Activated CD8-positive, alpha-beta memory T cell treated with anti-CD3 and anti-CD28 coated beads, Interleukin-2, amount 50 U/mL, for 48 hours (primary cell): ENCODE measurements at regions not wholly inside any gene's neighbourhood (a gene's known extent, or its start where the extent isn't known, plus 50 kb on each side); places are given as distances from the start of the nearest gene placed in this dataset.
"Not testable (repeated sequence)": the region's sequence is repeated elsewhere in the genome, so short reads cannot be mapped to it uniquely, and the experiment has no call there.

Experiments
- DNase-seq: peaks from one replicate; pipeline ENCODE4 v3.0.0-alpha.2; 2020

DNA sequence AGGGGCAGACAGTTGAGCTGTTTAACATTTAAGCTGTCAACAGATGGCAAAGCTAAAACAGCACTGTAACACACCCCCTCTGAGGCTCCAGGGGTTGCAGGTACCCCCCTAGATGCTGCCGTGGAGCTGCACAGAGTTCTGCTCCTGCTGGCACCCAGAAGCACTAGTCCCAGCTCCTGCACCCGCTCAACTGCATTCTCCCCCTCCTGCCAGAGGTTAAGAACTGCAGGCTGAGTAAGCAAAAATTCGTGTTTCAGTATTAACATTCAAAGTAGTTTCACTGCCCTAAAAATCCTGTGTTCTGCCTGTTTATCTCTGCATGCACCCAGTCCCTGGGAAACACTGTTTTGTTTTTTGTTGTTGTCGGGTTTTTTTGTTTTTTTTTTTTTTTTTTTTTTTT, 790.8 kb upstream of the KCND2 start:
- no peak for DNase-seq

DNA sequence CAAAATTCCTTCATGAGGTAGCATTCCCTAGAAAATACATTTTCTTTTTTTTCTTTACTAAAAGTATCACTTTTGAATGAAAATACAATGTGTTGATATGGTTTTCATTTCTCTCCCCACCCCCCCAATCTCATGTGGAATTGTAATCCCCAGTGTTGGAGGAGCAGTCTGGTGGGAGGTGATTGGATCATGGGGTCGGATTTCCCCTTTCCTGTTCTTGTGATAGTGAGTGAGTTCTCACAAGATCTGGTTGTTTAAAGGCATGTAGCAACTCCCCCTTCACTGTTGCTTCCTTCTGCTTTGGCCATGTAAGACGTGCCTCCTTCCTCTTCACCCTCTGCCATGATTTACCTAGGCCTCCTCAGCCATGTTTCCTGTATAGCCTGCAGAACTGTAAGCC, 790.3 kb upstream of the KCND2 start:
- no peak for DNase-seq

DNA sequence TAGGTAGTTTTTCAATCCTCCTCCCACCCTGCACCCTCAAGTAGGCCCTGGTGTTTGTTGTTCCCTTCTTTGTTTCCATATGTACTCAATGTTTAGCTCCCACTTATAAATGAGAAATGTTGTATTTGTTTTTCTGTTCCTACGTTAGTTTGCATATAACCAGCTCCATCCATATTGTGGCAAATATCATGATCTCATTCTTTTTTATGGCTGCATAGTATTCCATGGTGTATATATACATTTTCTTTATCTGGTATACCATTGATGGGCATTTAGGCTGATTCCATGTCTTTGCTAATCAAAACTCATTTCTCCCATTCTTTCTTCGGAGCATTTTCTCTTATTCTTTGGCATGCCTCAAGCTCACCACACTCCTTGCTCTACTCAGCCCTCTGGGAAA, 789.6 kb upstream of the KCND2 start:
- DNase-seq, result no peak

DNA sequence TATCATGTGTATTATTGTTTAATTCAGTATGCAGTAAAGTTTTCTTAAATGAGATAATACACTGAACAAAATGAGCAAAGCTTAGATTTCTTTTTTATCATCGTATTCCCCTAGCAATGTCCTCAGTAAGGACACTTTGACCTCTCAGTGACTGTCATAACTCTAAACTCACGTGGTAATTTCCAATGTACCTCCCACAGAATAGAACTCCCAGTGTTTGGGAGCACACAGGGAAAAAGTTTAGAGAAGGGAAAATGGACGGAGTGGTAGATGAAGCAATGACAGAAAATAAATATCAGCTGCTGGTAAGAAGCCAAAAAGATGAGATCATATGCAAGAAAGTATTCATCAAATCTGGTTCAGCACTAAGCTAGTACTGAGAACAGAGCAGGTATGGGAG, 758.6 kb upstream of the KCND2 start:
- no peak for DNase-seq

DNA sequence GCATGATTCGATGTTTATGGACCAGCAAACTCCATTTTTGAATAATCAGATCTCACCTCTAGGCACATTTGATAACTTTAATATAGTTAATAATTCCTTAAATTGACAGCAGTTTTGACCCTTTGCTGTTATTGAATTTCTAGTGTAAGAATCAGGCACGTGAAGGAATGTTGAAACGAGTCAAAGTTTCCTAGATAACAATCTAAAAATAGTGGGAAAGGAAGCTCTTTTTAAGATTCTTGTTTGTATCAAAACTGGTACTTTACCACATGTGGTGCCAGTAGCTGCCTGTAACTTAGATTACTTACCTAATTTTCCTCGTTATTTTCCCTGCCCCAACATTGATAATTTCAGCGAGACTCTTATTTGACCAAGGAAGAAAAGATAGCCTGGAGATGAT, 757.8 kb upstream of the KCND2 start:
- DNase-seq, result no peak

DNA sequence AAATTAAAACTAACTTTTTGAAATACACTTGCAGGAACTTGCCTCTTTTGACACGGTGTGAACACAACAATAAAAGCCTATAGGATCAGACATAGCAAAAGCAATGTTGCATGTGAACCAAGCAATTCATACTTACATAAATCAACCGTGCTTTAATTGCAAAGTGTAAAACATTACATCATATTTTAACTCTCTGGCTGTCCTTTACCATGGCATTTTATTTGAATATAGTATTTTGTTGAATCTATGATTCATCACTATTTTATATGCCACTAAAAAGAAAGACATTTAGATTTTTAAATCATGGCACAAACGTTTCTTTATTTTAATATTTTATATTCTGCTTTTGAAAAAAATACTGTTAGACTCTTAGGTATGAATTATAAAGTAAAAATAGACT, 757.0 kb upstream of the KCND2 start:
- DNase-seq, result no peak

DNA sequence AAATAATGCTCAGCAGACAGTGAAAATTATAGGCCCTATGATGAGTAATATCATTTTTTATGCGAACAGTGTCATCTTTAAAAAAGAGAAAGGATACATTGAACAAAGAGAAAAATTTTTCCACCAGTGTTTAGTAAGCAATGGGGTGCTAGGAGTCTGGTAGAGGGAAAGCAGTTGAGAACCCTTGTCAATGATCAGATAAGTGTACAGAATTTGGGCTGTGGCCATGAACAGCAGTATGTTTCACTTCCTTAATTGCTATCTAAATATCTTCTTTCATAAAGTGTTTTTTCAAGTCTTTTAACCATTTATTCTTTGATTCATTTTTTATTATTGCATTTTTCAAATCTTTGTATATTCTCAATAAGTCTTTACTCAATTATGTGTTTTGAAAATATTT, 750.7 kb upstream of the KCND2 start:
- DNase-seq, result no peak

DNA sequence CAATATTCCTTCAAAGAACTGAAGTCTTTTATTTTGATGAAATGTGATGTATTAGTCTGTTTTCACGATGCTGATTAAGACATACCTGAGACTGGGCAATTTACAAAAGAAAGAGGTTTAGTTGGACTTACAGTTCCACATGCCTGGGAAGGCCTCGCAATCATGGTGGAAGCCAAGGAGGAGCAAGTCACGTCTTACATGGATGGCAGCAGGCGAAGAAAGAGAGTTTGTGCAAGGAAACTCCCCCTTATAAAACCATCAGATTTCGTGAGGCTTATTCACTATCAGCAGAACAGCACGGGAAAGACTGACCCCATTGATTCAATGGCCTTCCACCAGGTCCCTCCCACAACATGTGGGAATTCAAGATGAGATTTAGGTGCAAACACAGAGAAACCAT, 750.3 kb upstream of the KCND2 start:
- no peak for DNase-seq

DNA sequence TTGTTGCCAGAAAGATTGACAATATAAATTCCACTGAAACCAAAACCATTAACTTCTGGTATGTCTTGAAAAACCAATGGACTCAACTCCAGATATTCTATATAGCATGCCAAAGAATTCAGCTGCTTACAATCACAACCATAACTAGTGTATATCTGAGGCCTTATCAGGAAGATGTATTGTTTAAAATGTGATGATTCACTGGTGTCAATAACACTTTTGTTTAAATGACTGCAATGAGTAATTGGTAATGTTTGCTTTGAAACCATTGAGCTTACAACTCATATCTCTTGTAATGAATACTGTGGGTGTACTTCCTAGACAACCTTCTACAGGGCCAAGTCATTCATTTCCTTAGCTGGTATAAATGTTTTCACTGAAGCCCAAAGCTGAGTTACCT, 727.9 kb upstream of the KCND2 start:
- DNase-seq, result no peak

DNA sequence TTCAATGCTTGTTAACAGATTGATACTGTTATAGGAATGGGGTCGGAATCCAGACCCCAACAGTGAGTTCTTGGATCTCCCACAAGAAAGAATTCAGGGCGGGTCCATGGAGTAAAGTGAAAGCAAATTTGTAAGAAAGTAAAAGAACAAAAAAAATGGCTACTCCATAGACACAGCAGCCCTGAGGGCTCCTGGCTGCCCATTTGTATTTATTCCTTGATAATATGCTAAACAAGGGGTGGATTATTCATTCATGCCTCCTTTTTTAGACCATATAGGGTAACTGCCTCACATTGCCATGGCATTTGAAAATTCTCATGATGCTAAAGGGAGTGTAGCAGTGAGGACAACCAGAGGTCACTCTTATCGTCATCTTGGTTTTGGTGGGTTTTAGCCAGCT, 717.2 kb upstream of the KCND2 start:
- DNase-seq, result no peak

DNA sequence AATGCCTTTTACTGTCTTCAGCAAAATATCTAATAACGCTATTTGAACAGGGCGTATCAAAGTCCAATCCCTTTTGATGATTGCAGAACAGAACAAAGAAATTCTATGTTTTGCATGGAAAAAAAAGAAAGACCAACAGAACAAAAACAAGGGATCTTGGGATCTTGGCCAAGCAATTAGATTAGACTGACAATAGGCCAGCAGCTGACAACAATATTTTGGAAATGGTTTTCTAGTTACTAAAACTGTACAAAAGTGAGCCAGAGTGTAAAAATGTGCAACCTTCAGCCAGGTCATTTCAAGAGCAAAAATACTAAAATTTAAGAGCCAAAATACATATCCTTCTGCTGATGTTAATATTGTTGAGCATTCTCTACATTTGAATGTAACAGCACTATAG, 716.5 kb upstream of the KCND2 start:
- no peak for DNase-seq

DNA sequence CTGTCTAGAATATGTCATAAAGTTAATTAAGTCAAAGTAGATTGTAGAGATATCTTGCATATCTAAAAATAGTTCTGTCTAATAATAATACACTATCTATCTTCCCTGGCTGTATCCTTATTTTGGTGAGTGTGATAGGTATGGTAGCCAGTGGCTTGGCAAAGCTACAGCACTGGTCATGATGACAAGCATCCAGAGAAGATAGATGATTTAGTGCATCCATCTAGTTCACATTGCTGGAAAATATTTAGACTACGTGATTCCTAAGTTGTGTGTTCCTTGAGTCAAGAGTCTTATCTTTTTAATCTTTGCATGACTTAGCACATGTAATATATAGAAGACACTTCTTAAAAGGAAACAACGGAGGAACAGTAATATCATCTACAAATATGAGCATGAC, 711.2 kb upstream of the KCND2 start:
- no peak for DNase-seq

DNA sequence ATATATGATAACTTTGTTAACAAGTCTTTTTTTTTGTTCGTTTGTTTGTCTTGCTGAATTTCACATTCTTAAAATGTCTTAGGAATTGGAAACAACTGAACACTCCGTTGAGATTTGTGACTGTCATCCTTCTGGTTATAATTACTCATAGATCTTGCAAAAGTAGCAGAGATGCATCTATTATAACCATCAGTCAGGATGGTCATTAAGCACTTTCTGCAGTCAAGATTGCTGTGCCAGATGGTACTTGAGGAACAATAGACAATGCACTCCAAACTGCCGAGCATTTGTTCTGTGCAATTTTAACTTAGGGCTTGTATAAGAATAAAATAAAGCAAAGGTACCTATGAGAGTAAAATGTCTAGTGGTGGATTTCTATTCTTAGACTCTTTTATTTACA, 710.1 kb upstream of the KCND2 start:
- DNase-seq, result no peak

DNA sequence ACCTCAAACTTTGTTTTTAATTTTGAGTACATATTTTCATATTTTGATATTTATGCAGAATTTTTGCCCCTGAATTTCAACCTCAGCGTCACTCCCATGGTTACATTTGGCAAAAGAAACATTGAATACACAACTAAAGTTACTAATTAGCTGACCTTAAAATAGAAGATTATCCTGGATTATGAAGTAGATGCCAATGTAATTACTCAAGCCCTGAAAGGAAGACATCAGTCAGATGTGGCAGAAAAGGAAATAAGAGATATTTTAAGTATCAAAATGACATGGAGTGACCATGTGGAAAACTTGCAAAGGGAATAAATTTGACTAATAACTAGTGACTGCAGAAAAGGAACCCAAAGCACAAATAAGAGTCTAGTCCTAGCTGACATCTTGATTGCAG, 701.3 kb upstream of the KCND2 start:
- no peak for DNase-seq

DNA sequence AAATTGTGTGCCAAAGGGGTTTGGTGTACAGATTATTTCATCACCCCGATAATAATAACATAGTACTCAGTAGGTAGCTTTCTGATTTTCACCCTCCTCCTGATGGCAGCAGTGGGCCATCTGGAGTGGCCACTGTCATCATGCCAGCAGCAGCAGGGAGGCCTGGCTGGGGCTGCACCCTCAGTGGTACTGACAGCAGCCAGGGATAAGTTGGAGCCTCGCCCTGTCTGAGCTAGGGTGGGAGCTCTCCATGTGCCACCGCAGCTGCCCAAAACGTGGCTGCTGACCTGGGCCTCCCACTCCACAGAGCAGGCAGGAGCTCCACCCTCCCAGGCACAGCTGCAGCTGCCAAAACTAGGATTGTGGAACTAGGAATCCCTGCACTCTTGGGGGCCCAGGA, 700.8 kb upstream of the KCND2 start:
- no peak for DNase-seq

DNA sequence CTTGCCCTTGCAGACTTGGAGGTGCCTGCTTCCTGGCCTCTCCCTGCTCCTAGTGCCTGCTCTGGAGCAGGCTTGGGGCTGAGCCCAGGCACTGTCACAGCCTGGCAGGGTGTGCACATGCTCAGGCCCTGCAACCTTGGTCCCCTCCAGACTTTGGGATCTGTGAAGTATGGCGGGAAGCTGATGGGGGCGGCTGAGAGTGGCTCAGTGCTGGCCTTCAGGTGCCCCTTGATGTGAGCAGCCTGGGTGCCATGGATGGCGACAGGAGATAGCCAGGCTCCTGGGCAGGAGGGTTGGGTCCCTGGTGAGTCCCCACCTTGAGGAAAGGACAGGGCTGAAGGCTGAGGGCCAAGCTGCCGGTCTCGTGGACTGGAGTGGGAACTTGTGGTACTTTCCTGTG, 700.4 kb upstream of the KCND2 start:
- DNase-seq, result no peak

DNA sequence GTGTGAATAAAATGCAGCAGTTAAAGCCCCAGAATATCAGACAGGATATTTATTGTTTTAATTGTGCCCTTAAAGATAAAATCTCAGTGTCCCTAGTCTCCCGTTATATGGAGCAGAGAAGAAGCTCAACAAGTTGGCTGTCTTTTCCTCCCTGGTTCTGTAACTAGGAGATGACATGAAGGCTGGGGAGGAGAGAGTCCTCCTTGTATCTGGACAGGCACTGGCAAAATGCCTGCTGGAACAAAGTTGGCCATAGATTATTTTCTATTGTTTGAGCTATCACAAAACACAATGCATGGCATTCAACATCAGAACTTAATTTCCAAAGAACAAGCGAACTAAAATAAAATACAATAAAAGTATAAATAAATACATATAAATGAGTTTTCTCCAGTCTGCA, 694.9 kb upstream of the KCND2 start:
- no peak for DNase-seq

DNA sequence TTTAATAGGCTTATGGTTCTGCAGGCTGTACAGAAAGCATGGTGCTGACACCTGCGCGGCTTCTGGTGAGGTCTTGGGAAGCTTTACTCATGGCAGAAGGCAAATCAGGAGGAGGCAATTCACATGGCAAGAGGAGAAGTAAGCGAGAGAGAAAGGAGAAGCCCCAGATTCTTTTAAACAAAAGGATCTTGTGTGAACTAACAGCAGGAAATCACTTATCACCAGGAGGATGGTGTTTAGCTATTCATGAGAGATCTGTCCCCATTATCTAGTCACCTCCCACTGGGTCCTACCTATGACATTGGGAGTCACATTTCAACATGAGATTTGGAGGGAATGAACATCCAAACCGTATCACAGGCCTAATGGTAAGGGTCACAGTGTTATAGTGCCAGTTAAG, 678.0 kb upstream of the KCND2 start:
- DNase-seq, result no peak

DNA sequence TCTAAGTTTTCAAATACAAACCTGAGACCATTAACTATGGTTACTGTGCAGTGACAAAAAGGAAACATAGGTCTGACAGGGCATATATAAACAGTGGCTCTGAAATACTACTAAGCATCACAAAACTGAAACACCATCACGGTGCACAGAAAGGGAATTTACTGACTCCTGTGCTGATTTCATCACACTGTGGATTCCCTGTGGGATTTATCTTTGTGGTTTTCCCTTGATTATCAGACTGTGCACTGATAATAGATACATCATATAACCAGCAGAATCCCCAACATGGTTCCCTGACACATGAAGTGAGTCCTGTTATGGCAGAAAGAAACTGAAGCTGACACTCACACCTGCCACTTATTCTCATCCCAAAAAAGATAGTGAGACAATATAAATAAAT, 676.3 kb upstream of the KCND2 start:
- no peak for DNase-seq

DNA sequence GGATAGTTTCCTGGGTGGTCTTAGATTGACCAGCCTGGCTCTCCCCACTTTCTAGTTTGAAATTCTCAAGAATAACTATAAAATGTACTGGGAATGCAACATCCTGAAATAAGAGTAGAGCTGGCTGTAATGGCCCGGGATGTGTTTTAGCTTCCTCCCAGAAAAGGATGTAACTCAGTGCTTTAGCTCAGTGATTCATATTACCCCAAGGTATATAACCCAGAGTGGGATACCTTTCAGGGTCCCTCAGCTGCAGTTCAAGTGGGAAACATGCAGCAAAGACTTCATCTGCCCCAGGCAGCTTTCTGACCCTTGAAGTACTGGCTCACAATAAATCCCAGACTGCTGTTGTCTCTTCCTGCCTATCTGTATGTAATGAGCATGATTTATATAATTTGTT, 666.7 kb upstream of the KCND2 start:
- DNase-seq, result no peak

DNA sequence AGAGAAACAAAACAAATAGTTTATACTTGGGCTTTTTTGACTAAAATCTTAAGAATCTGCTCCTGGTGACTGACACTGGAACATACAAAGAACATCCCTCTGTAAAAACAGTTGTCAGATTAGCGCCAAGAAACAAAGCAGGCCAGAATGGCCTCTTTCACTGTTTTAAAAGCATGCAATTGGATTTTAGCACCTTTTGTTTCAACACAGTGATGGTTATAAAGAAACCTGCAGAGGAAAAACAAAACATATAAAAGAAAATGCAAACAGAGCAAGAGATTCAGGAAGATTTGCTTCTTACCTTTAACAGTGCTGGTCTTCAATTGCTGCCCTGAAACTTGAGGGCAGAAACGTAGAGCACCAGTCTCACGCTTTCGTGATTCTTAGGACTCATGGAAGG, 652.2 kb upstream of the KCND2 start:
- DNase-seq, result no peak

DNA sequence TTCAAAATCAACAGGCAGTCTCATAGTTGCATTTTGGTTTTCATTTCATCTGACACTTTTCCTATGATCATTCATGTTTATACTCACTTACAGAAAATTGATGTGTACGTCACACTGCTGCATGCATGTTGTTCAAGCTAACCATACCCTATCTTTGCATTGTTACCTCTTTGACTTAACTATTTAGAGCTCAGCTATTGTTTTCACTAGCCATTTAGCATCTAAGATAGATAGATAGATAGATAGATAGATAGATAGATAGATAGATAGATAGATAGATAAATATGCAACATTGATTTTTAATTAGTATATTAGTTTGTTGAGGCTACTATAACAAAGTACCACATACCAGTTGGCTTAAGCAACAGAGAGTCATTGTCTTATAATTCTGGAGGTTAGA, 649.5 kb upstream of the KCND2 start:
- no peak for DNase-seq

DNA sequence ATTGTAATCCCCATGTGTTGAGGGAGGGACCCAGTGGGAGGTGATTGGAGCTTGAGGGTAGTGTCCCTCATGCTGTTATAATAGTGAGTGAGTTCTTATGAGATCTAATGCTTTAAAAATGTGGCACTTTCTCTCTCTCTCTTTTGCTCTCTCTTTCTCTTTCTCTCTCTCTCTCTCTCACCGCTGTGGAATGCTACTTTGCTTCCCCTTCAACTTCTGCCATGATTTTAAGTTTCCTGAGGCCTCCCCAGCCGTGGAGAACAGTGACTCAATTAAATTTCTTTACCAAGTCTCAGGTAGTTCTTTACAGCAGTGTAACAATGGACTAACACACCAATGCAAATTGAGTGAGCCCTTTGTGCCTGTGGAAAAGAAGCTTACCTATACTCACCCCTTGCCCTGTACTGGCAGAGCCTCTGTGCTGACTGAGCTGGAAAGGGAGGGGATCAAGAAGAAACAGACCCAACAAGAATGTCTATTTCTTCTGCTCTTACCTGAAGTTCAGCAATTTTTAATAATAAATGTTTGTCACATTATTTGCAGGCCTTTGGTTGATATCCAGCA, 642.5 kb upstream of the KCND2 start:
- DNase-seq, result no peak

DNA sequence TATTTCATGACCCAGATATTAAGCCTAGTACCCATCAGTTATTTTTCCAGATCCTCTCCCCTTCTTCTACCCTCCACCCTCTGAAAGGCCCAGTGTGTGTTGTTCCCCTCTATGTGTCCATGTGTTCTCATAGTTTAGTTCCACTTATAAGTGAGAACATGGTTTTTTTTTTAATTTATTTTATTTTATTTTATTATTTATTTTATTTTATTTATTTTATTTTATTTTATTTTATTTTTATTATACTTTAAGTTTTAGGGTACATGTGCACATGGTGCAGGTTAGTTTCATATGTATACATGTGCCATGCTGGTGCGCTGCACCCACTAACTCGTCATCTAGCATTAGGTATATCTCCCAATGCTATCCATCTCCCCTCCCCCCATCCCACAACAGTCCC, 639.2 kb upstream of the KCND2 start:
- not testable (repeated sequence) for DNase-seq

DNA sequence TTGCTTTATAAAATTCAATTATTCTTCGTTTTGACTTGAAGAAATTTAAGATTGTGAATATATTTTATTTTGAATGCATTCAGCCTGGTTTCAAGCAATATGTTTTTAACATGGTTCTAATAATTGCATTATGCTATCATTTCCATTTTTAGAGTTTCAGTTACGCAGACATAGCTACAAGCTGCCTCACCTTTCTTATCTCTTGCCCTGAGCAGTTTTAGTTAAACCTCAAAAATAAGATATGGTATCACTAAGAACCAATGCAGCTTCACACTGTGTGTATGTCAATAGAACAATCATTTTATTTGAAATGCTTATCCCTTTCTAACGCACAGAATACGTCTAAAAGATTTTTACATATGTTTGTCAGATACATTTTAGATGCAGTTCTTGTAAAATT, 632.6 kb upstream of the KCND2 start:
- DNase-seq, result no peak

DNA sequence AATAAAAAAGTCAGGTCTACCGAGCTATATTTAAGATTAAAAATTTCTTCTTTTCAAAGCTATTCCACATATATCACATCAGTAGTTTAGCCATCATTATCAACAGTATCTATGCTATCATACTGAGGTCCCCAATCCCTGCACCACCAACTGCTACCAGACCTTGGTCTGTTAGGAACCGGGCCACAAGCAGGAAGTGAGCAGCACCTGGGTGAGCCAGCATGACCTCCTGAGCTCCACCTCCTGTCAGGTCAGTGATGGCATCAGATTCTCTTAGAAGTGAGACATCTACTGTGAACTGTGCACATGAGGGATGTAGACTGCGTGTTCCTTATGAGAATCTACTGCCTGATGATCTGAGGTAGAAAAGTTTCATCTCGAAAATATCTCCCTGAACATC, 632.1 kb upstream of the KCND2 start:
- no peak for DNase-seq
